ENCODE measurements at regions not wholly inside any gene's neighbourhood (a gene's known extent, or its start where the extent isn't known, plus 50 kb on each side); places are given as distances from the start of the nearest gene placed in this dataset.

DNA sequence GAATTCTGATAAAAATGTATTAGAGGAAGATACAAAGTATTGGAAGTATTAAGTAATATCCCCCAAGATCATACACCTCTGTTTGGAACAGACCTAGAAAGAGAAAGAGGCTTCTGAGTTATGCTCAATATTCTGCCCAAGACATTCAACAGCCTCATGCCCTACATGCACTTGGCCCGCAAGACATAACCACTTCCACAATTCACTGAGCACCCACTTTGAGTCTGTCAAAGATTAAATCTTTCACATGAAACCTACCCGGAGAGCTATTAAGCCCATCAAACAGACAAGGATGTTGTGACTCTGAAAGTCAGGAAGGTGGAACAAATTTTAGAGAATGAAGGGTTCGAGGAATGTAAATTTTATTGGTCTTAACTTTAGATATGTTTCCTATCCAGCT, 344.7 kb upstream of the SYT4 start:
- Histone ChIP-seq H3K36me3 (ENCODE audit: insufficient read depth in 1 of 2, low read depth in 1 of 2) (no peaks in the 10 kb centered on the region), H3K4me3 (no peak overlapping the region), H3K27me3 (ENCODE audit: insufficient read depth in 3 of 3, low read length in 2 of 3) (no peaks in the 10 kb centered on the region), H3K9me3 (no peaks in the 10 kb centered on the region), H3K4me1 (no peaks in the 10 kb centered on the region), H3K27ac (no peak overlapping the region)
- WGBS, 3 donors, result 83 to 88% (median 86%) methylated on average over 3 of the region's 3 CpGs
- DNase-seq (no peak), ATAC-seq (no peak)
- intact Hi-C loops (cut with DNase I), result loop anchor here in 1 of 2 donors (5.0 kb wide), 1 partner anchor 705 kb away; no protein-coding TSS in a partner anchor
- TF ChIP-seq CTCF (IDR thresholded peaks at IDR 0.05), result no peak

DNA sequence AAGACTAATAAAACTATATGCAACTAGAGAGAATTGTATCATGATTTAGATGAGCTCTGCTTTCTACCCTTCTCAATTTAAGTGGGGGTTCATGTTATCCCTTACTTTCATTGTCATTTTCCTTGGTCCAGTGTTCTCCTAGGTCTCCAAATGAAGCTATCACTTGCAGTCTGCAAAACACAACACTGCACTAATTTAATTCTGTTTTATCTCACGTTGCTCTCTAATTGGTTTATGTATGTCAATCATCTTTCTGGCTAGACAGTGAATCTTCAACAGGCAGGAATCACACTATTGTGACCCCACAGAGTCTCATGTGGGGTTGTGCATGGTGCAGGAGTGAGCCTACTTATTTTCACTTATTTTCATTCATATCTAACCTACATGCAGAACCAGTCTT, 348.3 kb upstream of the SYT4 start:
- DNase-seq (no peak), ATAC-seq (no peak)
- intact Hi-C loops (cut with DNase I), result no loop called here
- Histone ChIP-seq H3K4me3 (no peak overlapping the region), H3K36me3 (ENCODE audit: insufficient read depth in 1 of 2, low read depth in 1 of 2) (no peaks in the 10 kb centered on the region), H3K27me3 (ENCODE audit: insufficient read depth in 3 of 3, low read length in 2 of 3) (no peaks in the 10 kb centered on the region), H3K9me3 (no peaks in the 10 kb centered on the region), H3K27ac (no peak overlapping the region), H3K4me1 (no peaks in the 10 kb centered on the region)
- TF ChIP-seq CTCF (IDR thresholded peaks at IDR 0.05), result no peak
- WGBS, 3 donors, result 39 to 54% (median 44%) methylated on average over 1 of the region's 1 CpG

DNA sequence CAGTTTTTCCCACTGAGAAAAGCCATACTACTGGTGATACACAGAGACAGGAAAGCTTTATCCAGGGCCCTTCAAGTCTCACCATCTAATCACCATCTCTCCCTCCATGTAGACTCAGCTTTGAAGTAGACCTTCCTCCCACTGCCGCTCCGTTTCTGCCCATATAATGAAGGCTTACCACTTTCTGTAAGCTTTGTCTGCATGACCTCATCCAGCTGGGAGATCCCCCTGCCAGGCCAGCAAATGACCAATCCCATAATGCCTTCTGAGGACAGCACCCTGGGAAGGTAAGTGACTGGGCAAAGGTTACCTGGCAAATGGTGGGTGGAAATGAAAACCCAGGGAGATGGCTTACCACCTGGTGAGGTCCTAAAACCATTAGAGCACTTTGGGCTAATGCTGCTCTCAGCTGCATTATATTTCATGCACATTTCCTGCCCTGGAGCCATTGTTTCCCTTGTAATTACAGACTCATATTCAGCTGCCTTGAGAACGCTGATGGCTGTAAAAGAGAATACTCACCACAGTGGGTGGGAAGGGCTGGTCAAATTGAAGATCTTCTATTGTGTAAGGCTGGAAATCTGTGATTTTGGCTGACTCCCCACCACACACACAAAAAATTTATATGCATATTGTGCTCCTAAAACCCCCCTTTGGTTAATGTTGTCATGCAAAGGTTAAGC, 350.7 kb upstream of the SYT4 start:
- no peak for DNase-seq
- no peak for TF ChIP-seq CTCF (IDR thresholded peaks at IDR 0.05)
- no peak for ATAC-seq
- no peaks in the 10 kb centered on the region for H3K27me3 ChIP-seq (ENCODE audit: insufficient read depth in 3 of 3, low read length in 2 of 3)
- no peaks in the 10 kb centered on the region for H3K4me1 ChIP-seq
- H3K4me3 ChIP-seq, result no peak overlapping the region
- intact Hi-C loops (cut with DNase I), result no loop called here
- H3K27ac ChIP-seq, result no peak overlapping the region
- H3K36me3 ChIP-seq (ENCODE audit: insufficient read depth in 1 of 2, low read depth in 1 of 2), result no peaks in the 10 kb centered on the region
- H3K9me3 ChIP-seq, result no peaks in the 10 kb centered on the region
- WGBS, 3 donors, result 46 to 72% (median 54%) methylated on average over 3 of the region's 3 CpGs

- Histone ChIP-seq H3K9me3 (no peaks in the 10 kb centered on the region), H3K27ac (no peak overlapping the region), H3K4me3 (no peak overlapping the region), H3K36me3 (ENCODE audit: insufficient read depth in 1 of 2, low read depth in 1 of 2) (no peaks in the 10 kb centered on the region), H3K27me3 (ENCODE audit: insufficient read depth in 3 of 3, low read length in 2 of 3) (no peaks in the 10 kb centered on the region), H3K4me1 (no peaks in the 10 kb centered on the region)
- ATAC-seq (no peak), DNase-seq (no peak)
- intact Hi-C loops (cut with DNase I), result no loop called here
- TF ChIP-seq CTCF (IDR thresholded peaks at IDR 0.05), result no peak
- 24 to 39% (median 30%) methylated on average over 2 of the region's 2 CpGs for WGBS, 3 donors
Measured at GRCh38 chr18:43634994-43635393, 357.7 kb upstream of the SYT4 start.

DNA sequence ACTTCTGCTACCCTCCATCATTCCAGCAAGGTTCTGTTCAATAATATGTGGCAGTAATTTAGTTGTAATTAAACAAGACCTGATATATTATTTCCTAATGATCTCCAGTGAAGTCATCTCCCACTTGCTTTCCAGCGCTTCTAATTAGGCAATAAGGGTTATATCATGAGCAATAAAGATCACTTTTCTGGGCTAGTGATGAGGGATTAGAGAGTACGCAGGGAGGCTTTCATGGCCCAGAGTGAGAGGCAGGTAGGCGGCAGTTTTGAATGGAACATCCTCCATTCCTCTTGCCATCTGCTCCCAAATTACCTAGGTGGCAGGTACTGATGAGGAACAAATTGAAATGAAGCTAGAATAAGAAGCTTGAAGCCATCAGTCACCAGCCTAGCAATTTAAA, 358.1 kb upstream of the SYT4 start:
- WGBS, 3 donors, result 79 to 85% (median 83%) methylated on average over 3 of the region's 3 CpGs
- ATAC-seq (no peak), DNase-seq (no peak)
- no peaks in the 10 kb centered on the region for H3K4me1 ChIP-seq
- H3K9me3 ChIP-seq, result no peaks in the 10 kb centered on the region
- H3K27ac ChIP-seq, result no peak overlapping the region
- no peaks in the 10 kb centered on the region for H3K27me3 ChIP-seq (ENCODE audit: insufficient read depth in 3 of 3, low read length in 2 of 3)
- no peak for TF ChIP-seq CTCF (IDR thresholded peaks at IDR 0.05)
- intact Hi-C loops (cut with DNase I), result no loop called here
- no peaks in the 10 kb centered on the region for H3K36me3 ChIP-seq (ENCODE audit: insufficient read depth in 1 of 2, low read depth in 1 of 2)
- no peak overlapping the region for H3K4me3 ChIP-seq
